Keratinocyte (primary cell): ENCODE measurements at regions not wholly inside any gene's neighbourhood (a gene's known extent, or its start where the extent isn't known, plus 50 kb on each side); places are given as distances from the start of the nearest gene placed in this dataset.

Experiments
- DNase-seq: peaks from one replicate; pipeline ENCODE4 v3.0.0-alpha.2; 2011; ENCODE audit warnings: low read depth, missing footprints, low spot score
- FAIRE-seq: peaks from 2 replicates; lab custom pipeline; 2011; peaks lifted over from hg19 to GRCh38; lab: Jason Lieb, UNC
- H2AFZ ChIP-seq: 2 replicates; pipeline ENCODE4 v1.6.0; 2012; ENCODE audit warnings: low read length, control low read depth, inconsistent platforms; ENCODE audit not compliant: control insufficient read depth
- H3K27ac ChIP-seq: 2 replicates; pipeline ENCODE4 v1.5.1; 2011; ENCODE audit warnings: low read length; ENCODE audit not compliant: control insufficient read depth, insufficient read depth
- H3K27me3 ChIP-seq: 3 replicates; pipeline ENCODE4 v1.6.0; 2011; ENCODE audit warnings: low read length; ENCODE audit not compliant: control insufficient read depth, insufficient read depth; ENCODE audit errors: extremely low read depth
- H3K36me3 ChIP-seq, 2 experiments: 2 replicates in 1 of 2; 3 replicates in 1 of 2; pipeline ENCODE4 v1.5.1; 2011; ENCODE audit warnings: low read length in 2 of 2, mild to moderate bottlenecking in 1 of 2; ENCODE audit not compliant: control insufficient read depth in 2 of 2, insufficient read depth in 2 of 2; ENCODE audit errors: extremely low read depth in 1 of 2
- H3K4me1 ChIP-seq: 3 replicates; pipeline ENCODE4 v1.5.1; 2011; ENCODE audit warnings: low read length; ENCODE audit not compliant: control insufficient read depth, insufficient read depth; ENCODE audit errors: extremely low read depth
- H3K4me2 ChIP-seq: 3 replicates; pipeline ENCODE4 v1.6.0; 2011; ENCODE audit warnings: low read depth, low read length; ENCODE audit not compliant: control insufficient read depth, insufficient read depth; ENCODE audit errors: extremely low read depth
- H3K4me3 ChIP-seq, 3 experiments: fragments of 200-600 bp in 1 of 3; sonication (generic) in 1 of 3; 2 replicates in 2 of 3; 3 replicates in 1 of 3; pipeline ENCODE4 v1.5.1; 2011 to 2016; ENCODE audit warnings: low read length in 3 of 3, mild to moderate bottlenecking in 3 of 3, control low read depth in 2 of 3, inconsistent platforms in 1 of 3, low read depth in 1 of 3, mixed read lengths in 1 of 3, mixed run types in 1 of 3, moderate library complexity in 1 of 3; ENCODE audit not compliant: control insufficient read depth in 2 of 3, insufficient read depth in 2 of 3; ENCODE audit errors: extremely low read depth in 1 of 3
- H3K79me2 ChIP-seq: 2 replicates; pipeline ENCODE4 v1.6.0; 2012; ENCODE audit warnings: low read length; ENCODE audit not compliant: control insufficient read depth, insufficient read depth
- H3K9ac ChIP-seq: 3 replicates; pipeline ENCODE4 v1.6.0; 2011; ENCODE audit warnings: low read length; ENCODE audit not compliant: control insufficient read depth, insufficient read depth; ENCODE audit errors: extremely low read depth
- H3K9me1 ChIP-seq: 3 replicates; pipeline ENCODE4 v1.6.0; 2011; ENCODE audit warnings: low read length; ENCODE audit not compliant: control insufficient read depth, insufficient read depth; ENCODE audit errors: extremely low read depth
- H3K9me3 ChIP-seq: 2 replicates; pipeline ENCODE4 v1.5.1; 2012; ENCODE audit warnings: low read depth, low read length; ENCODE audit not compliant: control insufficient read depth
- H4K20me1 ChIP-seq: 3 replicates; pipeline ENCODE4 v1.6.0; 2011; ENCODE audit warnings: low read length; ENCODE audit not compliant: control insufficient read depth, insufficient read depth; ENCODE audit errors: extremely low read depth
- CTCF ChIP-seq, 3 experiments: IDR thresholded peaks in 1 of 3; conservative IDR thresholded peaks in 1 of 3; optimal IDR thresholded peaks in 1 of 3; 2 replicates in 2 of 3; 3 replicates in 1 of 3; pipeline versions ENCODE3 to v1.5.1; 2011; ENCODE audit warnings: low read length in 3 of 3, mild to moderate bottlenecking in 3 of 3, moderate library complexity in 2 of 3, control low read depth in 1 of 3, inconsistent platforms in 1 of 3; ENCODE audit not compliant: insufficient read depth in 2 of 3; ENCODE audit errors: extremely low read depth in 1 of 3
- EZH2 ChIP-seq: IDR thresholded peaks from one replicate; pipeline ENCODE4 v1.6.1; 2012; ENCODE audit warnings: inconsistent platforms, mild to moderate bottlenecking, low read length, moderate library complexity
- dilution Hi-C: fragments of 300-500 bp; cut with MboI; formaldehyde crosslinking; loops from one replicate; pipeline ENCODE4 v1.7.0; 2020; ENCODE audit warnings: low sequenced_read_pairs; ENCODE audit not compliant: extremely low pct_ligation_motif_present

GRCh38 chr20:63114006-63114692, 101.8 kb downstream of the YTHDF1 start:
- no peak overlapping the region for H3K9ac ChIP-seq
- dilution Hi-C loops = no loop called here
- H3K27ac ChIP-seq = no peak overlapping the region
- DNase-seq (no peak), FAIRE-seq (no peak)
- no peaks in the 10 kb centered on the region for H3K79me2 ChIP-seq
- H3K4me1 ChIP-seq = no peaks in the 10 kb centered on the region
- H4K20me1 ChIP-seq = no peaks in the 10 kb centered on the region
- H3K9me1 ChIP-seq = no peaks in the 10 kb centered on the region
- H3K36me3 ChIP-seq = no peaks in the 10 kb centered on the region
- H3K27me3 ChIP-seq = peaks cover 7% of the 10 kb centered on the region
- H3K4me2 ChIP-seq = no peak overlapping the region
- no peaks in the 10 kb centered on the region for H3K9me3 ChIP-seq
- H3K4me3 ChIP-seq = no peak overlapping the region
- TF ChIP-seq EZH2 (no peak), CTCF (optimal IDR thresholded peaks at IDR 0.05 in 1 of 3, IDR thresholded peaks at IDR 0.05 in 1 of 3, conservative IDR thresholded peaks at IDR 0.05 in 1 of 3; ENCODE audit: extremely low read depth in 1 of 3, insufficient read depth in 2 of 3, low read length in 3 of 3) (no peak)
- no peak overlapping the region for H2AFZ ChIP-seq

GRCh38 chr20:63112491-63113219, 103.3 kb downstream of the YTHDF1 start:
- H3K4me2 ChIP-seq = no peak overlapping the region
- FAIRE-seq = no peak
- no peak overlapping the region for H3K9ac ChIP-seq
- no peaks in the 10 kb centered on the region for H3K9me3 ChIP-seq
- H3K36me3 ChIP-seq = no peaks in the 10 kb centered on the region
- no peaks in the 10 kb centered on the region for H3K79me2 ChIP-seq
- H4K20me1 ChIP-seq = no peaks in the 10 kb centered on the region
- H3K4me1 ChIP-seq = no peaks in the 10 kb centered on the region
- H3K27ac ChIP-seq = no peak overlapping the region
- no peak overlapping the region for H3K4me3 ChIP-seq
- no peak overlapping the region for H2AFZ ChIP-seq
- DNase-seq = no peak
- dilution Hi-C loops = no loop called here
- H3K27me3 ChIP-seq = peaks cover 7% of the 10 kb centered on the region
- TF ChIP-seq EZH2 = no peak
- TF ChIP-seq CTCF (optimal IDR thresholded peaks at IDR 0.05 in 1 of 3, IDR thresholded peaks at IDR 0.05 in 1 of 3, conservative IDR thresholded peaks at IDR 0.05 in 1 of 3; ENCODE audit: extremely low read depth in 1 of 3, insufficient read depth in 2 of 3, low read length in 3 of 3) = no peak
- H3K9me1 ChIP-seq = no peaks in the 10 kb centered on the region
